Neural progenitor cell (in vitro differentiated cells): ENCODE measurements at regions not wholly inside any gene's neighbourhood (a gene's known extent, or its start where the extent isn't known, plus 50 kb on each side); places are given as distances from the start of the nearest gene placed in this dataset.

Experiments used
- CTCF ChIP-seq: fragments of 200-600 bp; sonication (generic); IDR thresholded peaks from 2 replicates; pipeline ENCODE4 v1.5.1; 2017; ENCODE audit warnings: antibody characterized with exemption, mild to moderate bottlenecking
- EZH2 ChIP-seq: fragments of 200-600 bp; sonication (generic); IDR thresholded peaks from 2 replicates; pipeline ENCODE4 v1.6.1; 2017; ENCODE audit warnings: antibody characterized with exemption, mild to moderate bottlenecking, moderate library complexity
- EZH2phosphoT487 ChIP-seq: fragments of 200-600 bp; sonication (generic); IDR thresholded peaks from 2 replicates; pipeline ENCODE4 v1.6.1; 2017; ENCODE audit warnings: antibody characterized with exemption

DNA sequence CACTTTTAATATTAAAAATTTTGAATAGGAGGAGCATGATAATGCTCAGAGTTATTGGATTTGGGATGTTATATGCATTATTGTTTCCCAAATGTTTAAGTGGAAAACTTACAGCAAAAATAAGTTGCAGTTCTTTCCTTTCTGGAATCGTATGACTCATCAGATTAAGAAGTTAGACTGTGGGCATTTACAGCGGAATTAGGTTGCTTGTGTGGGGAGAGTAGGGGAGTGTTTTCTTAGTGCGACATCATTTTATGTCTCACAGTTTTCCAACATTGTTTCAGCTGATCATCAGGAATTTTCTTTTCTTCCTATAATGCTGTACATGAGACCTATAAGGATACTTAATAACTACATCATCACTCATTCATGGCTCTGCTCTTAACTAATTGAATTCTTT, 1631.8 kb downstream of the CDH8 start:
- no peak for TF ChIP-seq CTCF
- no peak for TF ChIP-seq EZH2phosphoT487
- no peak for TF ChIP-seq EZH2
